Lung microvascular endothelial cell (primary cell): ENCODE measurements at regions not wholly inside any gene's neighbourhood (a gene's known extent, or its start where the extent isn't known, plus 50 kb on each side); places are given as distances from the start of the nearest gene placed in this dataset.

Experiments
- DNase-seq, 2 donors: peaks; one replicate each; pipeline versions ENCODE4 v3.0.0 to v3.0.0-alpha.2; 2010; ENCODE audit warnings: low read depth in 2 of 2

DNA sequence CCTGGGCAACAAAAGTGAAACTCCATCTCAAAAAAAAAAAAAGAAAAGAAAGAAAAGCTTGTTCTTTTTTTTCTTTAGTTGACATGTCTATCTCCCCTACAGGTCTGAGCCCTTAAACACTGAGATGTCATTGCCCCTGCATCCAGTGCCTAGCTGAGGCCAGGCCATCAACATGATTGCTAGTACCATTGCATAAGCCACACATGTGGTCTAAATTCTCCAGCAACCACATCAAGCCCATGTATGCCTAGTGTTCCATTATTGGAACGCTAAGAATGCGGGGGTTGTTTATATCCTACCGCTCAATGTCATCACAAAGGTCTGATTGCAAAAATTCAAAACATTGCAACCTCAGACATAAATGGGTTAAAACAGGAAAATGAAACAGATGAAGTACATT is 62.7 kb downstream of the NPTX2 start:
- DNase-seq = no peak

DNA sequence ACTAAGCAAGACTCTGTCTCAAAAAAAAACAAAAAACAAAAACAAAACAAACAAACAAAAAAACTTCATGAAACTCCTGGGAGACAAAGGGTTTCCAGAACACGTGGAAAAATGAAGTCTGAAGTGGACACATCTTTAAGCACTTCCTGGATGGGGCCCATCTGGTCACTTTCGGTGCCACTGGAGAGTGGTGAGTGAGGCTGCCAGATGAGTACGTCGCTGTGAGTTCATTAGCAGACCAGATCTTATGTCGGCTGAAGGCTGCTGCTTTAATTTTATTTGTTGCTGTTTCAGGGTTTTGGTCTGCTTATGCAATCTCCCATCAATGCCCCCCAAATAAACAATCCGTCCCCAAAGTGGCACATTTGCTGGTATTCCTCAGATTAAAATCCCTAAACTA is 64.4 kb downstream of the NPTX2 start:
- DNase-seq = no peak

DNA sequence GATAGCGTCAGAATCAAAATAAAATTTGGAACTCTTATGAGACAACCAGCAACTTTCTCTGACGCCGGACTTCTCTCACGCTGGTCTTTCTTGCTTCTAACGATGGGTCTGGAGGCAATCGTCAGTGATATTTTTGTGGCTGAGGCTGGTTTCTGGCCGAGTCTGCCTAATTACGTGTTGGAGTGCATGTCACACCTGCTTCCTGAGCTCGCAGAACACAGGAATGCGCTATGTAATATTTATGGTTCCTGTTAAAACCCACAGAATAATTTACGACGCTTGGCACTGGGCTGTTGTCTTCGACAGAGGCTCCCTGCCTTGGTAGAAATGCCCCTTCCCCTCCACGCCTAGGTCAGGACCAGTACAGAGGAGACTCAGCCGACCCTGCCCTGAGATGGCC is 64.9 kb downstream of the NPTX2 start:
- peak in 1 of 2 donors; percentile 26 for DNase-seq

DNA sequence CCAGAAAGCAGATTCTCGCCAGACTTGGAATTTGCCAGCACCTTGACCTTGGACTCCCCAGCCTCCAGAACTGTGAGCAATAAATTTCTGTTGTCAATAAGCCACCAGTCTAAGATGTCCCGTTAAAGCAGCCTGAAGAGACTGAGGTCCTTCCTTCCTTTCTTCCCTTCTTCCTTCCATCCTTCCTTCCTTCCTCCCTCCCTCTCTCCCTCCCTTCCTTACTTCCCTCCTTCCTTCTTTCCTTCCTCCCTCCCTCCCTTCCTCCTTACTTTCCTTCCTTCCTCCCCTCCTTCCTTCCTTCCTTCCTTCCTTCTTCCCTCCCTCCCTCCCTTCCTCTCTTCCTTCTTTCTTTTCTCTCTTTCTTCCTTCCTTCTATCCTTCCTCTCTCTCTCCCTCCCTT is 66.4 kb downstream of the NPTX2 start:
- DNase-seq = no peak

DNA sequence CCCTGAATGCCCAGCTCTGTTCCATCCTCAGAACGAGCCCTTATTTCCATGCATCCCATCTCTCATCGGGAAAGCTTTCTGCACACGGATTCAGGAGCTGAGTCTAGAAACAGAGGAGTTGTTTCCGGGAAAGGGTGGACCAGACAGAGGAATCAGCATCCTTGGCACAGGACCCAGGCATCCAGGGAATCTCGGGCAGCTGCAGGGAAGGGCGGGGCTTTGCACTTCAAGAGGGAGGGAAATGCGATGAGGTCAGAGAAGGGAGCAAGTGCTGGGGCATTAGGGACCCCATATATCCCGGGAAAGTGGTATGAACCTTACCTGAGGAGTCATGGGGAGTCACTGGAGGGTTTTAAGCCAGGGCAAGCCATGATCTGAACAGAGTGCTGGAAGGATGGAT is 68.5 kb downstream of the NPTX2 start:
- DNase-seq = no peak

DNA sequence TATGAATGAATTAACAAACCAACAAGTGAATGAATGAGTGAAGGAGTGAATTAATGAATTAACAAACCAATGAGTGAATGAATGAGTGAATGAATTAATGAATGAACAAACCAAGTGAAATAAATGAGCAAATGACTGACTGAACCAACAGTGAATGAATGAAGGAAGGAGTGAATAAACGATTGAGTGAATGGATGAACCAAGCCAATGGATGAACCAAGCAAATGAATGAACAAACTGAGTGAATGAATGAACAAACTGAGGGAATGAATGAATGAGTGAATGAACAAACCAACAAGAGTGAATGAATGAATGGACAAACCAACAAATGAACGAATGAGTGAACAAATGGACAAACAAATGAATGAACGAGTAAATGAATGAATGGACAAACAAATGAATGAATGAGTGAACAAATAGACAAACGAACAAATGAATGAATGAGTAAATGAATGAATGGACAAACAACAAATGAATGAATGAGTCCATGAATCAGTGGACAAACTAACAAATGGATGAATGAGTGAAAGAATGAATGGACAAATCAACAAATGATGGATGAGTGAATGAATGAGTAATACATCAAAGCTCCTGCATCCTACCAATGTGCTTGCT is 69.5 kb downstream of the NPTX2 start:
- DNase-seq = no peak

DNA sequence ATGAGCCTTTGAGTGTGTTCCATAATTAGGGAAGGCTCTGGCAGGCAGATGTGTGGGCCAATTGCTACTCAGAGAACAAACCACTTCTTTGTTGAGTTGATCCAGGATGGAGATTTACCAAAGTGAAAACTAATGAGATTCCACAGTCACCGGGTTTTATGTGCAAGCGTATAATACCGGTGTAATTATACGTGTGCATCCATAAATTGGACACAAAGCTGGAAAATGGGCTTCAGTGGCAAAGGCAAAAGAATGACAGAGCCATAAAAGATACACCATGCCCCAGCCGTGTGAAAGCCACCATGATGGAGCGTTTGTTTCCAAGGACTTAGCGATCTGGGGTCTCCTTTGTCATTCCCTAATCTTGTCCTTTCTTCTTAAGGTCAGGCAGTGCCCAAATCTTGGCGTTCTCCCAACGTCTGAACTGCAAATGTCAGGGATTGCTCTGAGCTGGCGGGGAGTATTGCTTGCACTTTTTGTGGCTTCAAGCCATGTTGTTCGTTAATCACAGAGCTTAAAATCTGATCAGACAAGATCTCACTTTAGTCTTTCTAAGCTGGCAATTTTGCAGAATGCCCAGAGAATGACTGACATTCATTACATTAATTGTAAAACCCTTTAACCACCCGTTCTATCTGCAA is 70.1 kb downstream of the NPTX2 start:
- DNase-seq = no peak

DNA sequence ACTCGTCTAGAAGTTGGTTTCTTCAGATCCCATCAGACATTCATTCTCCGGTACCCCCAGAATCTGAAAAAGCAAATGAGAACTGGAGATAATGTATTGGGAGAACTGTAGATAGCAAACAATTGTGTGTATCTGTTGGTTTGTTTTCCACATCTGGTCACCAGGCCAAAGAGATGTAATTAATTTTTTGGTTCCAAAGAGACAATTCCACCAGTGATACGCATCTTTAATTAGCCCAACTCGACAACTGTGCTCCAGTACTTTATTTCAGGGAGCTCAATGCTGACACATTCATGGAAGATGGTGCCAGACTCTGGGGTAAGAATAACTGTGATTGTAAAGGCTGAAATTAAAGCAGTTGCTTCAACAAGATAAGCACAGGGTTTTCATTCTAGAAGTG is 74.5 kb downstream of the NPTX2 start:
- DNase-seq = no peak

DNA sequence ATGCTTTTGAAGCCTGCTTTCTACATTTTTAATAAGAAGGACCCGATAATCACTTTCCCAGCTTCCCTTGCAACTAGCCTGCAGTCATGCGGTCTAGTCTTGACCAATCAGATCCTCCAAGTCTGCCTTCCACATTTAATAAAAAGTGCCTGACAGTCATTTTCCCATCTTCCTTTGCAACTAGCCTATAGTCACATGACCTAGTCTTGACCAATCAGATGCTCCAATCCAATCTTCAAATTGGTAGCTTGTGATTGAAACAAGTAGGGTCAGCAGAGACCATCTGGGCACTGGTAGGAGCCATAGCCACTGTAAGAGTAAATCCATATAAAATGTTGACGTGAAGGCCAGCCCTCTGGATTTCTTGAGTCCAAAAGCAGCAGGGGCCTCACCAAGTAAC is 80.0 kb downstream of the NPTX2 start:
- DNase-seq = no peak

DNA sequence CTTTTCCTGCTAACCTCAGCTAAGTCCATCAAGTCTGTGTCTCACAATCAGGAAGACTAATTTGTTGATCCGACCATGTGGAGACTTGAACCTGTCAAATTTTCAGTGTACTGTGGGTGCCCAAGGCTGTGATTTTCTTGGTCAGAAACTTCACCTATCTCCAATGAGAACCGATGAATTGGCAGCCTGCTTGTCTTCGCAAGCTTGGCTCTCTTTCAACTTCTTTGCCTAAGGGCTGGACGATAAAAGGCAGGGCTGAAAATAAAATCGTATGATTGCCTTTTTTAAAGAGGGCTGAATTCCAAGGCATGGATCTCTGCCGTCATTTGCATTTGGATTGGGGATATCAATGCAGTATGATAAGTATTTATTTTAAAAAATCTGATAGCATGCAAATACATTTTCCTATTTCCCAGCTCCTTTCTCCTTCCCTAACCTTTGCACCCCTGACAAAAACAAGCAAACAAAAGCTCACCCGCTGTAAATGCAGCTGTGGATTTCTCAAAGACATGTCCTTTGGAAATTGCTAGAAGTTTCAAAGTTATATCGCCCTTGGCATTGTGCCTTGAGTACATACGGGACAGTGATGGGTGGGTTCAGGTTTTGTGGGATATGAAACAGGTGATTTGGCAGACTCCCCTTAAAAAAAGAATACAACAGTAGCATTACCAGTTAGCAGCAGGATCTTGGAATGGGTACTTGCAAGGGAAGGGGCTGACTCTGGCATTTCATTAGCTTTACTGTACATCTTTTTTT is 80.6 kb downstream of the NPTX2 start:
- no peak for DNase-seq

DNA sequence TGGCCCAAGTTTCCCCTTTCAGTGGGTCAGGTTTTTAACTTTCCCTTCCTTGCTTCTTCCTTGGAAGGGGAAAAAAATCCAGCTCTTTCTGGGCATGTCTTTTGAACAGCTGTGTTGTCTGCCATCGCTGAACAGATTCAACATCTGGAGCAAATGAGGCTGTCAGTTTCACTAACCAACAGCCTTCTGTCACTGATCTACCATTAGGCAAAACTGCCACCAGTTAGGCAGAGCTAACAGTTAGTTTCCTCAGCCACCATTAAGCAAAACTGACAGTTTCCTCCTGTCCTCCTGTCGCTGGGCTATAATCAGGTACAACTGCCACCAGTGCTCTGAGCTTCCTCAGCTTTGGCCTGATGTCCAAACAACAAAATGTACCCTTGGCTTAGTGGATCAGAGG is 81.9 kb downstream of the NPTX2 start:
- DNase-seq = no peak

DNA sequence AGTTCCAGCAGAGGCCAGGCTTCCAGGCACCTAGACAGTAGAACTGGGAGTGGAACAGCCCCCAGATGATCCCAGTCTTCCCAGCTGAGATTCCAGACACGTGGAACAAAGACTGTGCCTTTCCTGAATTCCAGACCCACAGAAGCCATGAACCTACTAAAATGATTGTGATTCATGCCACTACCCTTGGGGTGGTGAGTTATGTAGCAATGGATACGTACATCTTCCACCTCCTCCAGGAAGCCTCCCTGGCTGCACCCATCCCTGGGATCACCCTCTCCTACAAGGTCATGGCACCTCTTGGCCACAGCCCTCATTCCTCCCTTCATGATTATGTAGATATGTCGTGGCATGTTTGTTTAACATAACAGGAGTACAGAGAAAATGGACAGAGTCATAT is 83.4 kb downstream of the NPTX2 start:
- no peak for DNase-seq

DNA sequence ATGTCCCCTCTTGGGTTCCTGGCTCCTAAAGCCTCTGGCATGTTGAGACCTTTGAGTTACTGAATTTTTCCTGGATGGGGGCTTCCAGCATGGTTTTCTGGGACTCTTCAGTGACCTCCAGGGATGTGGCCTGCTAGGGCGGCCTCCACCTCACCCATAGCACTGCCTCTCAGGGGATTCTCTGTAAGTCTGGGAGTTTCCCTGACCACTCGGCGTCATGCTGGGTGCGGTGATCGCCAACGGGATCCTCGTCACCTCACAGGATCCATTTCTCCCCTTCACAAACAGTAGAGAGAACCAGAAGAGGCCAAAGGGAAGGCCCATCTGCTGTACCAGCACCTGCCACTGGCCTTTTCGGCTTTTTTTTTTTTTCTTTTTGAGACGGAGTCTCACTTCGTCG is 84.3 kb downstream of the NPTX2 start:
- no peak for DNase-seq

DNA sequence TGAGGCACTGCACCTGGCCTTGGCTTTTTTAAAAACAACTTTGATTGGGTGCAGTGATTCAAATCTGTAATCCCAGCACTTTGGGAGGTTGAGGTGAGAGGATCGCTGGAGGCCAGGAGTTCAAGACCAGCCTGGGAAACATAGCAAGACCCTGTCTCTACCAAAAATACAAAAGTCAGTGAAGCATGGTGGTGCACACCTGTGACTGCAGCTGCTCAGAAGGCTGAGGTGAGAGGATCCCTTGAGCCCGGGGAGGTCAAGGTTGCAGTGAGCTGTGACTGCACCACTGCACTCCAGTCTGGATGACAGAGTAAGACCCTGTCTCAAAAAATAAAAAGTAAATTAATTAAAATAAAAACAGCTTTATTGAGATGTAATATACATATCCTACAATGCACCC is 84.9 kb downstream of the NPTX2 start:
- no peak for DNase-seq

DNA sequence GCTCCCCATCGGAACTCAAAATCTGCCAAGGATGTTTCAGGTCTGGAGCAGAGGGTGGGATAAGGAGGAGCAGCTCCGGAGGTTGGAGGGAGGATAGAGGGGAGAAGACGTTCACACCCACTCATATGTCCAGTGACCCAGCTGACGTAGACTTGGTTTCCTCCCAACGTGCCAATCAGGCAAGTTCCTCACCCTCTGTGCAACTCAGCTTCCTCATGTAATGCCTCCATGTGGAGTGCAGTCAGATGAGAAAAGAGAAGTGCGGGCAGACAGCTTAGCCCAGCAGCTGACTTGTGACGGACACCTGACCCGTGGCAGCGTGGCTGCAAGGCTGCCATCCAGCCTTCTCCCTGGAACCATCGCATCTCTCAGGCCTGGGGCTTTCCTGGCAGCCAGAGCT is 86.8 kb downstream of the NPTX2 start:
- DNase-seq = no peak

DNA sequence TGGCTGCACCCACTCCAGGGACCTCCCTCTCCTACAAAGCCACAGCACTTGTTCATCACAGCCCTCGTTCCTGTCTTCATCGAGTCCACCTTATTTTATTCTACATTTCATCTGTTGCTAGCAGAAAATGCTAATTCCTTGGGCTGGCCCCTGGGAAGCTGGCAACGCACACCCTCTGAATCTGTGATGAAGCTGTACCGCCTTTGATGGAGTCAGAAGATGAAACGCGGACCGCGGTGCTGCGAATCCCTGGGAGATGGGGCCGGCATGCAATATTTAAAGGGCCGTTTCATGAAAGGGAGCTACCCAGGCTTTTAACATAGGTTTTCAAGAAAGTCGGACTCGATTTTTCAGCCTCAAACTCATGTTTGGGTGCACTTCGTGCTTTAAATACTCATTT is 88.5 kb downstream of the NPTX2 start:
- DNase-seq = no peak

DNA sequence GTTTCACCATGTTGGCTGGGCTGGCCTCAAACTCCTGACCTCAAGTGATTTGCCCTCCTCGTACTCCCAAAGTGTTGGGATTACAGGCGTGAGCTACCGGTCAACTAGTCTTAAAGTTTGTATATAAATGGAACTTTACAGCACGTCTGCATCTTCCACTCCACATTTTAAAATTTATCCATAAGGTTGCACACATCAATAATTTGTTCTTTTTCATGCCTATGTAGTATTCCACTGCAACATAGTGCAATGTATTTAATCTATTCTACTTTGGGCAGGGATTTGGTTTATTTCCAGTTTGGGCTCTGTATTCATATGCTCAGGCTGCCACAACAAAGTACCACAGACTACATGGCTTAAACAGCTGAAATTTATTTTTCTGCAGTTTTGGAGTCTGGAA is 90.0 kb downstream of the NPTX2 start:
- no peak for DNase-seq

DNA sequence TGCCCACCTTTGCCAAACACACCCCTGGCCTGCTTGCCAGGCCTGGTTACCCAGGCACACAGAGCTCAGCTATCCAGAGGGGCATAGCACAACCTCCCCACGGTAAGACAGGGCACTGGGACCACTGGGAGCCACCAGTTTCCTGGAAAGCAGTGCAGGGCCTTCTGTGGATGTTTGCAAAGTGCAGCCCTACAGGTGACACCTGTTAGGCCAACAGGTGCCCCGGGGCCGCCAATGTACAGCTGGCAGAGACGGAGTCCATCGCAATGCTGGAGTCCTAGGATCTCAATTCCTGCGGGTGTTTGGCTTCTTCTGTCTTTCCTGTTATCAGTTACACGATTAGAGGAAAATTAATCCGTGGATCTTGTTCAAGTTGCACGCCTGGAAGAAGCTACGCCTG is 94.9 kb downstream of the NPTX2 start:
- no peak for DNase-seq

DNA sequence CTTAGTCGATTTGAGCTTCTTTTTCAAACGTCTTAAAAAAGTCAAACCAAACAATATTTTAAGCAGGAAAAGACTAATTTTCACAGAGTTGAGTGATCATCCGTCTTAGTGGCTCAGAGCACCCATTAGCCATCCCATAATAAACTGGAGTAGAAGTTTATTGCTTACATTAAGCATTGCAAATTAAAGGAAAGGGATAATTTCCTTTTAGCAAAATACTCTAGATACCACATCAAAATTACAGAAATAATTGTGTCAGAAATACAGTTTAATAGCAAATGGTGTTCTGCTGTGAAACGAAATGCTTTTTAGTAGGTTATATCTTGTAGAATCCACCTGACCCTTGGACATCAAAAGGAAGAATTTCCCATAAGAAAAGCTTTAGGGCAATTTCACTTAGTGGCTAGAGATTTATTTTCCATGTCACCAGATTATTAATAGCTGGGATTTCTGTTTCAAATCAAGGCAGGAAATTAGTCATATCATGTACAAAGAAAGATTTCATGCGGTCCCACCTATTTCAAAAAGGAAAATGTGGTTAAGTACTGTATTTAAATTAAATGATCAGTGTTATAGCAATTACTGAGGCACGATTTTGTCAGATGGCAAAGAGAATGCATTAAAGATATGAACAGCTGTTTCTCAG is 96.2 kb downstream of the NPTX2 start:
- peak; percentile 7 to 40 for DNase-seq

DNA sequence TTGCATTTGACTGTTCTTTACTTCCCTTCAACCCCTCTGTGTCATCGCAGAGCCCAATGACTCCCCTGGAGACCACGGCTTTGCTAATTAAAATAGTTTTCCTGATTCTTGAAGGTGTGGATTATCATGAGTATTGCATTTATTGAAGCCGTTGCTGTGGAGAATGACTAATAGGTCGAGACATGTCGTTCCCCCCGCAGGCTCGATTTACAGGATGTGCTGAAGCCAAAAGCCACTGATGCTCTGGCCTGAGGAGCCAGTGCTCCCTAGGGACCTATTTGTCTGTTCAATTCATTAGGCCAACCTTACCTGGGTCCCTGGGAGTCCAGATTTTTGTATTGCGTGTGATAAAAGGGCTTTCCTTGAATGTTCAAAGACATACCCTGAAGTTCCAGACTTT is 102.3 kb downstream of the NPTX2 start:
- no peak for DNase-seq

DNA sequence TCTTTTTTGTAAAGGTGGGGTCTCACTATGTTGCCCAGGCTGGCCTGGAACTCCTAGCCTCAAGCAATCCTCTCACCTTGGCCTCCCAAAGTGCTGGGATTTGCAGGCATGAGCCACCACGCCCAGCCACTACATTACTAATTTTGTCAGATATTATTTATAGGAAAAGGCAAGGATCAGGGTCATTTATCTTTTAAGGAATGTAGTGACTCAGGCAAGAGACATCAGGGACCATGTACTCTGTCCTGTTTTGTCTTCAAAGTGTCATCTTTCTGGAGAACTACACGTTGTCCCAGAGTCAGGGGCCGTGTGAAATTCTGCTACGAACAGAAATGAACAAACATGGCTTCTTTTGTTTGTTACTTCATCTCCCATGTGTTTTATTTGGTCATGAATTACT is 105.3 kb downstream of the NPTX2 start:
- DNase-seq = no peak

DNA sequence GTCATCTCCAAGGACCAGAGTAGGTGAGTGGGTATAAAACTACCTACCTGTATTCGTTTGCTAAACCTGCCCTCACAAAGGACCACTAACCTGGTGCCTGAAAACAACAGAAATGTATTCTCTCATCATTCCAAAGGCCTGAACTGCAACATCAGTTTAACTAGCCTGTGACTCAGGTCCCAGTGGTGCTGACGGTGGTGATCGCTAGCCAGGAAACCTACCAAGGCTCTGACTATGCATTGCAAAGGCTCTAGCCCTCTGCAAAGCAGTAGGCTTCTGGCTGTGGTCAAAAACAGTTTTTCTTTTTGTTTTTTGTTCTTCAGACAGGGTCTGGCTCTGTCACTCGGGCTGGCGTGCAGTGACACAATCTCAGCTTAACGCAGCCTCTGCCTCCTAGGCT is 107.5 kb downstream of the NPTX2 start:
- DNase-seq = no peak
